ENCODE measurements at regions not wholly inside any gene's neighbourhood (a gene's known extent, or its start where the extent isn't known, plus 50 kb on each side); places are given as distances from the start of the nearest gene placed in this dataset.

DNA sequence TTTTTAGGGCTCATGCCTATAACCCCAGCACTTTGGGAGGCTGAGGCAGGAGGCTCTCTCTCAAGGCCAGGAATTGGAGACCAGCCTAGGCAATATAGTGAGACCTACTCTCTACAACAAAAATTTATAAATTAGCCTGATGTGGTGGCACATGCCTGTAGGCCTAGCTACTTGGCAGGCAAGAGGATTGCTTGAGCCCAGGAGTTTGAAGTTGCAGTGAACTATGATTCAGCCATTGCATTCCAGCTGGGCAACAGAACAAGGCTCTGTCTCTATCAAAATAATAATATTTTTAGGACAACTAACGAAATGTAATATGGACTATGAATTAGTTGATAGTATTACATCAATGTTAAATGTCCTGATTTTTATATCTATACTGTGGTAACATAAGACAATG is 68.8 kb upstream of the ARID1A start:
- ChIA-PET POLR2A (interaction anchor here (0.6 to 1.0 kb wide), 4 partner anchors 75 to 847 kb away, joined by 3 read pairs; no protein-coding TSS in a partner anchor), CTCF (ENCODE audit: low intra/inter-chr PET ratio) (no interaction called here)

GRCh38 chr1:26627954-26628353 is 67.9 kb upstream of the ARID1A start:
- no TSS peak for BruUV-seq (replicated peaks)
- 54% methylated on average over 3 of the region's 3 CpGs for WGBS (ENCODE audit: insufficient coverage, low coverage, missing lambda C conversion rate)
- H3K4me3 ChIP-seq, result no peak overlapping the region
- no peak overlapping the region for H3K4me2 ChIP-seq (ENCODE audit: insufficient read depth, low read length)
- DNase-seq (ENCODE audit: extremely low read depth in 1 of 4, low spot score in 3 of 4) (no peak), FAIRE-seq (peak; percentile 56), ATAC-seq (no peak)
- no peaks in the 10 kb centered on the region for H4K20me1 ChIP-seq (replicated peaks; ENCODE audit: control insufficient read depth, insufficient read depth, low read length)
- H3K9ac ChIP-seq (ENCODE audit: insufficient read depth in 1 of 2, low read depth in 2 of 2, low read length in 2 of 2), result no peak overlapping the region
- H2AFZ ChIP-seq (ENCODE audit: low read depth, low read length), result peak overlapping the region; percentile 63; the same call in 1 of the 2 replicates
- no peaks in the 10 kb centered on the region for H3K27me3 ChIP-seq (ENCODE audit: control insufficient read depth in 2 of 2, insufficient read depth in 2 of 2, low read length in 2 of 2)
- H3K4me1 ChIP-seq (replicated peaks in 1 of 2; ENCODE audit: control insufficient read depth in 2 of 2, insufficient read depth in 2 of 2, low read length in 2 of 2), result peaks cover 0 to 2% of the 10 kb centered on the region in 2 experiments; a peak in 1 of 5 replicates
- no peaks in the 10 kb centered on the region for H3K36me3 ChIP-seq (ENCODE audit: control insufficient read depth, insufficient read depth, low read length)
- ChIA-PET POLR2A (interaction anchor here (0.9 to 1.7 kb wide), 2 partner anchors 64 to 70 kb away, joined by 4 to 5 read pairs; no protein-coding TSS in a partner anchor), CTCF (ENCODE audit: low intra/inter-chr PET ratio) (no interaction called here)
- no peaks in the 10 kb centered on the region for H3K9me3 ChIP-seq (replicated peaks; ENCODE audit: control insufficient read depth, insufficient read depth, low read depth, low read length)
- intact Hi-C loops (cut with micrococcal nuclease) (no loop called here), in situ Hi-C loops (cut with MboI) (no loop called here)
- no peaks in the 10 kb centered on the region for H3K79me2 ChIP-seq (ENCODE audit: control insufficient read depth, insufficient read depth, low read length)
- H3K27ac ChIP-seq (ENCODE audit: extremely low read depth, low read depth, low read length), result no peak overlapping the region
- TF ChIP-seq KAT8 (IDR thresholded peaks at IDR 0.05; ENCODE audit: low read depth), result no peak
- no peak for TF ChIP-seq ZNF384 (IDR thresholded peaks at IDR 0.05; ENCODE audit: low read depth, low read length)
- TF ChIP-seq CHAMP1 (IDR thresholded peaks at IDR 0.05), result no peak
- no peak for TF ChIP-seq KLF6 (CRISPR knock-in tag; IDR thresholded peaks at IDR 0.05; ENCODE audit: borderline replicate concordance)
- TF ChIP-seq ZNF445 (CRISPR knock-in tag; IDR thresholded peaks at IDR 0.05; ENCODE audit: low read depth), result no peak
- no peak for TF ChIP-seq XRCC5 (IDR thresholded peaks at IDR 0.05; ENCODE audit: low read depth, low read length)
- TF ChIP-seq NCOA1 (IDR thresholded peaks at IDR 0.05; ENCODE audit: low read depth), result no peak
- TF ChIP-seq, protein P1, sequence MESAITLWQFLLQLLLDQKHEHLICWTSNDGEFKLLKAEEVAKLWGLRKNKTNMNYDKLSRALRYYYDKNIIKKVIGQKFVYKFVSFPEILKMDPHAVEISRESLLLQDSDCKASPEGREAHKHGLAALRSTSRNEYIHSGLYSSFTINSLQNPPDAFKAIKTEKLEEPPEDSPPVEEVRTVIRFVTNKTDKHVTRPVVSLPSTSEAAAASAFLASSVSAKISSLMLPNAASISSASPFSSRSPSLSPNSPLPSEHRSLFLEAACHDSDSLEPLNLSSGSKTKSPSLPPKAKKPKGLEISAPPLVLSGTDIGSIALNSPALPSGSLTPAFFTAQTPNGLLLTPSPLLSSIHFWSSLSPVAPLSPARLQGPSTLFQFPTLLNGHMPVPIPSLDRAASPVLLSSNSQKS (CRISPR knock-in tag; IDR thresholded peaks at IDR 0.05), result no peak
- H3K9me1 ChIP-seq (ENCODE audit: control insufficient read depth, insufficient read depth, low read length), result no peaks in the 10 kb centered on the region

More for the DNA sequence above, 68.8 kb upstream of the ARID1A start:
- BruUV-seq (replicated peaks), result no TSS peak
- H3K4me2 ChIP-seq (ENCODE audit: insufficient read depth, low read length), result no peak overlapping the region
- no peaks in the 10 kb centered on the region for H4K20me1 ChIP-seq (replicated peaks; ENCODE audit: control insufficient read depth, insufficient read depth, low read length)
- no peaks in the 10 kb centered on the region for H3K36me3 ChIP-seq (ENCODE audit: control insufficient read depth, insufficient read depth, low read length)
- TF ChIP-seq MIER1 (IDR thresholded peaks at IDR 0.05; ENCODE audit: low read depth) (no peak), RBM25 (IDR thresholded peaks at IDR 0.05; ENCODE audit: low read depth, low read length, severe bottlenecking) (peak; percentile 46)
- H2AFZ ChIP-seq (ENCODE audit: low read depth, low read length), result no peak overlapping the region
- H3K27me3 ChIP-seq (ENCODE audit: control insufficient read depth in 2 of 2, insufficient read depth in 2 of 2, low read length in 2 of 2), result no peaks in the 10 kb centered on the region
- no peaks in the 10 kb centered on the region for H3K9me3 ChIP-seq (replicated peaks; ENCODE audit: control insufficient read depth, insufficient read depth, low read depth, low read length)
- H3K4me3 ChIP-seq, result no peak overlapping the region
- intact Hi-C loops (cut with micrococcal nuclease), result no loop called here
- 41% methylated on average over 1 of the region's 1 CpG for WGBS (ENCODE audit: insufficient coverage, low coverage, missing lambda C conversion rate)
- in situ Hi-C loops (cut with MboI), result no loop called here
- ATAC-seq (no peak), FAIRE-seq (no peak), DNase-seq (ENCODE audit: extremely low read depth in 1 of 4, low spot score in 3 of 4) (no peak)
- H3K27ac ChIP-seq (ENCODE audit: extremely low read depth, low read depth, low read length), result no peak overlapping the region
- no peaks in the 10 kb centered on the region for H3K9me1 ChIP-seq (ENCODE audit: control insufficient read depth, insufficient read depth, low read length)
- no peak overlapping the region for H3K9ac ChIP-seq (ENCODE audit: insufficient read depth in 1 of 2, low read depth in 2 of 2, low read length in 2 of 2)
- H3K79me2 ChIP-seq (ENCODE audit: control insufficient read depth, insufficient read depth, low read length), result no peaks in the 10 kb centered on the region
- H3K4me1 ChIP-seq (replicated peaks in 1 of 2; ENCODE audit: control insufficient read depth in 2 of 2, insufficient read depth in 2 of 2, low read length in 2 of 2), result peaks cover 2 to 6% of the 10 kb centered on the region in 2 experiments; a peak in 3 of 5 replicates
